Gastroesophageal sphincter (tissue), 2 donors: ENCODE measurements at regions not wholly inside any gene's neighbourhood (a gene's known extent, or its start where the extent isn't known, plus 50 kb on each side); places are given as distances from the start of the nearest gene placed in this dataset.

Experiments
- EP300 ChIP-seq: sonication (generic); formaldehyde crosslinking; IDR thresholded peaks from one replicate; pipeline ENCODE4 v1.6.1; 2017; ENCODE audit warnings: antibody characterized with exemption, mild to moderate bottlenecking
- POLR2A ChIP-seq, 2 donors: fragments of 450-650 bp; IDR thresholded peaks; one replicate each; pipeline ENCODE4 v1.6.1; 2017; ENCODE audit warnings: antibody characterized with exemption in 2 of 2, mild to moderate bottlenecking in 2 of 2, moderate library complexity in 1 of 2

DNA sequence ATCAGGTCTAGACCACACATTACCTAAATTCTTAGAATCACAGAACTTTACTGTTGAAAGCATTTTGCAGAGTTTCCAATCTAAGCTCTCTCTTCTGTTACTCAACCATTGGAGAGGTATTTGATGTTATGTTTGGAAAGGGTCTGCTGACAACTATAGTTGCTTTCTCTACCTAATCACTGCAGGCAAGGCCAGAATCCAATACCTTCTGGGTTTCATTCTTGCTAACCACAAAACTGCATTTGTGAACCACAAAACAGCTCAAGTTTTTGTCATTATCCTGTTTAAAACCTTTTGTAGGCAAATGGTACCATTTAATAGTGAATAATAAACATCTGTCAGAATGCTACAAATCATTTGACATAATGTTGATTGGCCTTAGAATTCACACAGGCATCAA lies 380.1 kb downstream of the GASK1B start:
- TF ChIP-seq POLR2A (IDR thresholded peaks at IDR 0.05) (no peak), EP300 (no peak)
